Esophagus muscularis mucosa (tissue), 3 donors: ENCODE measurements at regions not wholly inside any gene's neighbourhood (a gene's known extent, or its start where the extent isn't known, plus 50 kb on each side); places are given as distances from the start of the nearest gene placed in this dataset.

Source experiments
- CTCF ChIP-seq, 3 experiments: fragments of 200-600 bp in 2 of 3; fragments of 450-650 bp in 1 of 3; sonication (generic) in 2 of 3; IDR thresholded peaks; one replicate each; pipeline ENCODE4 v1.5.1; 2017 to 2019; ENCODE audit warnings: antibody characterized with exemption in 3 of 3, mild to moderate bottlenecking in 2 of 3, moderate library complexity in 1 of 3
- POLR2A ChIP-seq: fragments of 450-650 bp; IDR thresholded peaks from one replicate; pipeline ENCODE4 v1.6.1; 2017; ENCODE audit warnings: antibody characterized with exemption, moderate library complexity, mild to moderate bottlenecking, low read depth

DNA sequence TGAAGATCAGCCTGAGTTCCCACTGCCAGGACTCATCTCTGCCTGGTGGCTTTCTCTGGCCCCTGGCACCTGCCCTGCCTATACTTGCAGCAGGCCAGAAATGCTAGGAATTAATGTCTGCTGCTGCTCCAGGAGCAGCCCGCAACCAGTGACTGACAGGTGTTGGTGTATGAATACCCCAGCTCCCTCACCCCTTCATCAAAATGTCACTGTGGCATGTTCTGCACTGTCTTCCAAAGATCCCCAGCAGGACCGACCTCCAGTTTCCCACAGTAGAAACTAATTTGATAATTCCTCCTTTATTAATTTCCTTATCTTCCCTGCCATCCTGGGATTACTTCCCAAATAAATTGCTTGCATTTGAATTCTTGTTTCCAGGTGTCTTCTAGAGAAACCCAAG lies 425.4 kb downstream of the BCOR start:
- TF ChIP-seq POLR2A (no peak), CTCF (IDR thresholded peaks at IDR 0.05) (no peak)
